Testis (tissue), 2 donors: ENCODE measurements at regions not wholly inside any gene's neighbourhood (a gene's known extent, or its start where the extent isn't known, plus 50 kb on each side); places are given as distances from the start of the nearest gene placed in this dataset.

ENCODE experiments used
- CTCF ChIP-seq, 3 experiments: fragments of 450-650 bp in 2 of 3; fragments of 200-600 bp in 1 of 3; sonication (generic) in 1 of 3; IDR thresholded peaks; one replicate each; pipeline ENCODE4 v1.5.1; 2016 to 2019; ENCODE audit warnings: antibody characterized with exemption in 3 of 3, mild to moderate bottlenecking in 2 of 3, moderate library complexity in 1 of 3
- POLR2A ChIP-seq: fragments of 450-650 bp; IDR thresholded peaks from one replicate; pipeline ENCODE4 v1.6.1; 2017; ENCODE audit warnings: antibody characterized with exemption, mild to moderate bottlenecking, moderate library complexity

- TF ChIP-seq POLR2A (no peak), CTCF (IDR thresholded peaks at IDR 0.05) (no peak)
Measured at GRCh38 chr4:92012899-92013867, 290.6 kb upstream of the GRID2 start.
